Fibroblast of mammary gland (primary cell): ENCODE measurements at regions not wholly inside any gene's neighbourhood (a gene's known extent, or its start where the extent isn't known, plus 50 kb on each side); places are given as distances from the start of the nearest gene placed in this dataset.

Source experiments
- DNase-seq: peaks from one replicate; pipeline ENCODE4 v3.0.0-alpha.2; 2010; ENCODE audit warnings: low read depth
- H3K4me3 ChIP-seq: 2 replicates; pipeline ENCODE4 v1.5.1; 2011; ENCODE audit warnings: low read depth, mild to moderate bottlenecking, low read length, moderate library complexity; ENCODE audit not compliant: control insufficient read depth
- CTCF ChIP-seq: conservative IDR thresholded peaks from 2 replicates; pipeline ENCODE4 v1.5.1; 2011; ENCODE audit warnings: low read depth, low read length, inconsistent platforms; ENCODE audit not compliant: control insufficient read depth, insufficient read depth

GRCh38 chr1:229874136-229874535, 192.9 kb upstream of the GALNT2 start:
- no peak for TF ChIP-seq CTCF
- DNase-seq, result peak; percentile 62
- H3K4me3 ChIP-seq, result no peak overlapping the region

- no peak for TF ChIP-seq CTCF
- no peak for DNase-seq
- no peak overlapping the region for H3K4me3 ChIP-seq
Measured at GRCh38 chr1:229874609-229875008, 192.4 kb upstream of the GALNT2 start.

- H3K4me3 ChIP-seq, result no peak overlapping the region
- no peak for TF ChIP-seq CTCF
- DNase-seq, result no peak
Measured at GRCh38 chr1:229875086-229875485, 192.0 kb upstream of the GALNT2 start.

GRCh38 chr1:229879746-229880145, 187.3 kb upstream of the GALNT2 start:
- no peak for DNase-seq
- no peak for TF ChIP-seq CTCF
- H3K4me3 ChIP-seq, result no peak overlapping the region

- no peak for TF ChIP-seq CTCF
- no peak for DNase-seq
- H3K4me3 ChIP-seq, result no peak overlapping the region
Measured at GRCh38 chr1:229880271-229881170, 186.5 kb upstream of the GALNT2 start.

GRCh38 chr1:229882621-229883020, 184.4 kb upstream of the GALNT2 start:
- TF ChIP-seq CTCF, result no peak
- DNase-seq, result no peak

More at GRCh38 chr1:229882621-229883020, 184.4 kb upstream of the GALNT2 start:
- H3K4me3 ChIP-seq, result no peak overlapping the region
